ENCODE measurements at regions not wholly inside any gene's neighbourhood (a gene's known extent, or its start where the extent isn't known, plus 50 kb on each side); places are given as distances from the start of the nearest gene placed in this dataset.

DNA sequence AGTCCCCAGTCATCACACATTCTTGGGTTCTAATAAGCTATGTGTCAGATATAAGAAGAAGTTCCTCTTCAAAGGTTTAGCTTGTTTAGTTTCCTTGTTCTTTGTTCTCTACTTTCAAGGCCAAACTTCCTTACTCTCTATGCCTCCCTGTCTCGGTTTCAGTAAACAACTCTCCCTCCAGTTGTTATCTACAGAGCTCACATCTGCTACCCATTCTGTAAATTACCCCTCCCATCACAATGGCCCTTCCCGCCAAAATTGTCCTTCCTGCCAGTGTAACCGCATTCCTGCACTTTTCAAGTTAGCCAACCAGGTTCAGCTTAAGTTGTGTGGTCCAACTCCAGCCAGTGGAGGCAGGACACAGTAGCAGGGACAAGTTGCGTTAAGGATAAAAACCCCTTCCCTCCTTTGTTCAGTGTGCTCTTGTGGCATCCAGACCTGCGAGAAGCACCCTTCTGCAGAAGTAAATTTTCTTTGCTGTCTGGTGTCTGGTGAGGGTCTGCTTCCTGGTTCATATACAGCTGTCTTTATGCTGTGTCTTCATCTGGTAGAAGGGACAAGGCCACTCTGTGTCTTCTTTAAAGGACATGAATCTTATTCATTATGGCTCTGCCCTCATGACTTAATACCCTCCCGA lies 342.1 kb upstream of the GRM7 start:
- H3K27ac ChIP-seq (ENCODE audit: low read depth, low read length), result no peak overlapping the region
- TF ChIP-seq, protein P1, sequence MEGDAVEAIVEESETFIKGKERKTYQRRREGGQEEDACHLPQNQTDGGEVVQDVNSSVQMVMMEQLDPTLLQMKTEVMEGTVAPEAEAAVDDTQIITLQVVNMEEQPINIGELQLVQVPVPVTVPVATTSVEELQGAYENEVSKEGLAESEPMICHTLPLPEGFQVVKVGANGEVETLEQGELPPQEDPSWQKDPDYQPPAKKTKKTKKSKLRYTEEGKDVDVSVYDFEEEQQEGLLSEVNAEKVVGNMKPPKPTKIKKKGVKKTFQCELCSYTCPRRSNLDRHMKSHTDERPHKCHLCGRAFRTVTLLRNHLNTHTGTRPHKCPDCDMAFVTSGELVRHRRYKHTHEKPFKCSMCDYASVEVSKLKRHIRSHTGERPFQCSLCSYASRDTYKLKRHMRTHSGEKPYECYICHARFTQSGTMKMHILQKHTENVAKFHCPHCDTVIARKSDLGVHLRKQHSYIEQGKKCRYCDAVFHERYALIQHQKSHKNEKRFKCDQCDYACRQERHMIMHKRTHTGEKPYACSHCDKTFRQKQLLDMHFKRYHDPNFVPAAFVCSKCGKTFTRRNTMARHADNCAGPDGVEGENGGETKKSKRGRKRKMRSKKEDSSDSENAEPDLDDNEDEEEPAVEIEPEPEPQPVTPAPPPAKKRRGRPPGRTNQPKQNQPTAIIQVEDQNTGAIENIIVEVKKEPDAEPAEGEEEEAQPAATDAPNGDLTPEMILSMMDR (IDR thresholded peaks at IDR 0.05; ENCODE audit: insufficient read depth, low read length, poor library complexity, severe bottlenecking), result no peak
- no peak for TF ChIP-seq EZH2phosphoT487 (conservative IDR thresholded peaks at IDR 0.05; ENCODE audit: low read length)

DNA sequence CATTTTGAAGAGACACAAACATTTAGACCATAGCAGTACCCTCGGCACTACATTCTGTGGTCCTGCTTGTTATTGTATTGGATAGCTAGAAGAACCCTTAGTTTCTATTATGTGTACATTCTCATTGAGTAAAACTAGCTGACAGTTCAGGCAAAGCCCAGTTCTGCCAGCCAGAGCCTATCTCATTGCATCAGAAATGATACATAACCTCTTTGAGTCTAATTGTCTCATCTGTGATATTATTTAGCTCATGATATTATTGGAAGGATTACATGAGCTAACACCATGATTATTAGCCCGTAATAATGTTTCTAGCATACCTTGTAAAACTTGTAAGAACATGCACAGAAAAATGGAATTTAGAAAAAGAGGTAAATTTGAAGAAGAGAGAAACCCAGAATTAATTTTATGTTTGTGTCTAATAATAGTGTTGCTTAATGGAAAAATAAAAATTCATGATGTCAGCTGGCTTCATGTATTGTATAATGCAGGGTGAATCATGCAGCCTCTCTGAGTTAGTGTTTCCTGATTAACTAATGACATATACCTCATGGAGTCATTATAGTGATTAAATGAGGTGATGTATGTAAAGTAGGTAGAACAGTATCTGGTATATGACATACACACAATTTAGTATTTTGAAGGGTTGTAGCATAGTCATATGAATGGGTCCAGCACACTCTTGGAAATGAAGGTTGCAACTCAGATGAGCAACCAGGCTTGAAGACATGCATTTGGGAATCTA lies 339.4 kb upstream of the GRM7 start:
- no peak overlapping the region for H2AFZ ChIP-seq (ENCODE audit: low read depth, low read length, severe bottlenecking)
- no peak for TF ChIP-seq EZH2phosphoT487 (conservative IDR thresholded peaks at IDR 0.05; ENCODE audit: low read length)
- TF ChIP-seq, protein P1 (IDR thresholded peaks at IDR 0.05; ENCODE audit: insufficient read depth, low read length, poor library complexity, severe bottlenecking), result no peak
- H3K9me2 ChIP-seq (replicated peaks; ENCODE audit: insufficient read depth, low read length), result no peaks in the 10 kb centered on the region
- no peak overlapping the region for H3K4me2 ChIP-seq (ENCODE audit: low read depth, low read length, poor library complexity, severe bottlenecking)
- H3K9ac ChIP-seq (ENCODE audit: low read length), result no peak overlapping the region
- H3K36me3 ChIP-seq (ENCODE audit: low read length), result no peaks in the 10 kb centered on the region
- no peak overlapping the region for H3K4me3 ChIP-seq (ENCODE audit: insufficient read depth, low read length, poor library complexity, severe bottlenecking)
- H4K20me1 ChIP-seq (ENCODE audit: low read depth, low read length), result no peaks in the 10 kb centered on the region
- H3K27ac ChIP-seq (ENCODE audit: low read depth, low read length), result no peak overlapping the region
- no peaks in the 10 kb centered on the region for H3K9me3 ChIP-seq (ENCODE audit: insufficient read depth, low read length)
- no peaks in the 10 kb centered on the region for H3F3A ChIP-seq (ENCODE audit: insufficient read depth)
- no peaks in the 10 kb centered on the region for H3K27me3 ChIP-seq (ENCODE audit: low read length)
- no peaks in the 10 kb centered on the region for H3K79me2 ChIP-seq (ENCODE audit: insufficient read depth, low read length)

More for the DNA sequence above, 342.1 kb upstream of the GRM7 start:
- Histone ChIP-seq H3K9me2 (replicated peaks; ENCODE audit: insufficient read depth, low read length) (no peaks in the 10 kb centered on the region), H3K9ac (ENCODE audit: low read length) (no peak overlapping the region), H3K79me2 (ENCODE audit: insufficient read depth, low read length) (no peaks in the 10 kb centered on the region), H3F3A (ENCODE audit: insufficient read depth) (no peaks in the 10 kb centered on the region), H3K4me2 (ENCODE audit: low read depth, low read length, poor library complexity, severe bottlenecking) (no peak overlapping the region), H4K20me1 (ENCODE audit: low read depth, low read length) (no peaks in the 10 kb centered on the region), H3K36me3 (ENCODE audit: low read length) (no peaks in the 10 kb centered on the region), H2AFZ (ENCODE audit: low read depth, low read length, severe bottlenecking) (no peak overlapping the region), H3K9me3 (ENCODE audit: insufficient read depth, low read length) (no peaks in the 10 kb centered on the region), H3K4me3 (ENCODE audit: insufficient read depth, low read length, poor library complexity, severe bottlenecking) (no peak overlapping the region), H3K27me3 (ENCODE audit: low read length) (no peaks in the 10 kb centered on the region)

DNA sequence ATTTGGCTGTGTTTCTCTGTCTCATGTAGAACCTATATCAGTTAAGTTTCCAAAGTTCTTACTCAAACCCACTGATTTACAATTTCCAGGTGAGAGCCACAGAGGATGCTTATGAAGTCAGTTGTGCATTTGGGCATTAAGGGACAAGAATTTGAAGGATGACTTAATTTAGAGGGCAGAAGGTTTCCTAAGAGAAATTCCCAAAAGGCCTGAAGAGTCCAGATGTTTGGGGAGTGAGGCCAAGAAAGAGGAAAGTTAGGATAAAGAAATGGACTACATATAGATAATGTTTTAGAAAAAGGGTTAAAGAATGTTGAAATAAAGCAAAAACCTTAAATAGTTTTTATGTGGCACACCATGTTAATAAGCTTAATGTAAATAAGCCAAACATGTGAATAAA lies 338.7 kb upstream of the GRM7 start:
- no peak for TF ChIP-seq EZH2phosphoT487 (conservative IDR thresholded peaks at IDR 0.05; ENCODE audit: low read length)
- TF ChIP-seq, protein P1 (IDR thresholded peaks at IDR 0.05; ENCODE audit: insufficient read depth, low read length, poor library complexity, severe bottlenecking), result no peak
- H3K79me2 ChIP-seq (ENCODE audit: insufficient read depth, low read length), result no peaks in the 10 kb centered on the region

More for the DNA sequence above, 338.7 kb upstream of the GRM7 start:
- no peaks in the 10 kb centered on the region for H3K9me3 ChIP-seq (ENCODE audit: insufficient read depth, low read length)
- no peak overlapping the region for H3K9ac ChIP-seq (ENCODE audit: low read length)
- H4K20me1 ChIP-seq (ENCODE audit: low read depth, low read length), result no peaks in the 10 kb centered on the region
- H2AFZ ChIP-seq (ENCODE audit: low read depth, low read length, severe bottlenecking), result no peak overlapping the region
- H3K27ac ChIP-seq (ENCODE audit: low read depth, low read length), result no peak overlapping the region
- no peak overlapping the region for H3K4me2 ChIP-seq (ENCODE audit: low read depth, low read length, poor library complexity, severe bottlenecking)
- no peaks in the 10 kb centered on the region for H3K9me2 ChIP-seq (replicated peaks; ENCODE audit: insufficient read depth, low read length)
- H3K4me3 ChIP-seq (ENCODE audit: insufficient read depth, low read length, poor library complexity, severe bottlenecking), result no peak overlapping the region
- no peaks in the 10 kb centered on the region for H3F3A ChIP-seq (ENCODE audit: insufficient read depth)
- no peaks in the 10 kb centered on the region for H3K27me3 ChIP-seq (ENCODE audit: low read length)
- no peaks in the 10 kb centered on the region for H3K36me3 ChIP-seq (ENCODE audit: low read length)
